HG03135 (cell line): ENCODE measurements at regions not wholly inside any gene's neighbourhood (a gene's known extent, or its start where the extent isn't known, plus 50 kb on each side); places are given as distances from the start of the nearest gene placed in this dataset.

ENCODE experiments used
- ATAC-seq: cut with Tn5 transposase; IDR thresholded peaks from one replicate; pipeline ENCODE4 v1.9.1; 2021; ENCODE audit warnings: mild to moderate bottlenecking, moderate library complexity; ENCODE audit not compliant: unreplicated experiment

- no peak for ATAC-seq
Measured at GRCh38 chr12:67832155-67832554, 157.1 kb upstream of the IFNG-AS1 start.

- ATAC-seq = no peak
Measured at GRCh38 chr12:67833602-67834001, 155.6 kb upstream of the IFNG-AS1 start.

GRCh38 chr12:67837876-67838275 lies 151.4 kb upstream of the IFNG-AS1 start:
- ATAC-seq = no peak

GRCh38 chr12:67842124-67842523 lies 147.1 kb upstream of the IFNG-AS1 start:
- no peak for ATAC-seq

GRCh38 chr12:67843257-67843656 lies 146.0 kb upstream of the IFNG-AS1 start:
- no peak for ATAC-seq

GRCh38 chr12:67852701-67853100 lies 136.5 kb upstream of the IFNG-AS1 start:
- ATAC-seq = no peak

- ATAC-seq = no peak
Measured at GRCh38 chr12:67853204-67853603, 136.0 kb upstream of the IFNG-AS1 start.

- no peak for ATAC-seq
Measured at GRCh38 chr12:67854351-67854750, 134.9 kb upstream of the IFNG-AS1 start.

- ATAC-seq = no peak
Measured at GRCh38 chr12:67855103-67855502, 134.1 kb upstream of the IFNG-AS1 start.

- no peak for ATAC-seq
Measured at GRCh38 chr12:67871231-67871630, 118.0 kb upstream of the IFNG-AS1 start.

- no peak for ATAC-seq
Measured at GRCh38 chr12:67873355-67873754, 115.9 kb upstream of the IFNG-AS1 start.

- no peak for ATAC-seq
Measured at GRCh38 chr12:67876305-67876915, 112.8 kb upstream of the IFNG-AS1 start.

GRCh38 chr12:67877727-67878126 lies 111.5 kb upstream of the IFNG-AS1 start:
- no peak for ATAC-seq

- ATAC-seq = no peak
Measured at GRCh38 chr12:67879937-67880336, 109.3 kb upstream of the IFNG-AS1 start.

- ATAC-seq = no peak
Measured at GRCh38 chr12:67881565-67881964, 107.7 kb upstream of the IFNG-AS1 start.

GRCh38 chr12:67884596-67884995 lies 104.7 kb upstream of the IFNG-AS1 start:
- ATAC-seq = no peak

GRCh38 chr12:67885375-67886169 lies 103.7 kb upstream of the IFNG-AS1 start:
- no peak for ATAC-seq

GRCh38 chr12:67887065-67887464 lies 102.2 kb upstream of the IFNG-AS1 start:
- no peak for ATAC-seq

GRCh38 chr12:67889931-67890330 lies 99.3 kb upstream of the IFNG-AS1 start:
- no peak for ATAC-seq

- ATAC-seq = no peak
Measured at GRCh38 chr12:67890726-67891258, 98.5 kb upstream of the IFNG-AS1 start.

GRCh38 chr12:67891596-67891995 lies 97.7 kb upstream of the IFNG-AS1 start:
- ATAC-seq = no peak
